Liver (tissue), 3 donors: ENCODE measurements at regions not wholly inside any gene's neighbourhood (a gene's known extent, or its start where the extent isn't known, plus 50 kb on each side); places are given as distances from the start of the nearest gene placed in this dataset.
A peak's percentile ranks its signal among the peaks of the same experiment; 100 is the strongest.

Experiments
- CTCF ChIP-seq: fragments of 150-350 bp; IDR thresholded peaks from 2 replicates; pipeline ENCODE4 v1.5.1; 2017; ENCODE audit warnings: improper control_type of control experiment, low read depth, low read length; ENCODE audit not compliant: missing input control
- JUND ChIP-seq, 2 donors: IDR thresholded peaks; 2 replicates each; pipeline ENCODE4 v1.6.1; 2016; ENCODE audit warnings: antibody characterized with exemption in 2 of 2
- RAD21 ChIP-seq, 2 donors: IDR thresholded peaks; 2 replicates each; pipeline ENCODE4 v1.6.1; 2016; ENCODE audit warnings: antibody characterized with exemption in 2 of 2, mild to moderate bottlenecking in 2 of 2
- SP1 ChIP-seq: IDR thresholded peaks from 2 replicates; pipeline ENCODE4 v1.6.1; 2018; ENCODE audit warnings: antibody characterized with exemption, mild to moderate bottlenecking
- donor health status: healthy.
- donor health status: healthy.

DNA sequence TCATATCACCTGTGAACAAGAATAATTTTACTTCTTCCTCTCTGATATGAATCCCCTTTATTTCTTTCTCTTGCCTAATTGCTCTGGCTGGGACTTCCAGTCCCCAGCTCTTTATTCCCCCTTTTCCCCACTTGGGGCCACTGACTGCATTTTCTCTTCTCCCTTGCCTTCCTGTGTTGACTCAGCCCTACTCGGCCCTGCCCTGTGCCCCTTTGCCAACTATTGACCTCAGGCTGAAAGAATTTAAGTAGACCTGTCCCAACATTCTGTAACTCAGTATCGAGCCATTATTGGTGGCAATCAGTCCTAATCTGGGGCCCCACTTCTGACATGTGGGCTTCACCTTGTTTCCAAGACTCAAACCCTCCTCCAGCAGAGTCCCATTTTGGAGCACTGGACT is 60.6 kb upstream of the STUM start:
- no peak for TF ChIP-seq SP1
- no peak for TF ChIP-seq CTCF
- TF ChIP-seq JUND (IDR thresholded peaks at IDR 0.05): peak; percentile 11 to 53
- no peak for TF ChIP-seq RAD21 (IDR thresholded peaks at IDR 0.05)
